CD4-positive, alpha-beta memory T cell (primary cell): ENCODE measurements at regions not wholly inside any gene's neighbourhood (a gene's known extent, or its start where the extent isn't known, plus 50 kb on each side); places are given as distances from the start of the nearest gene placed in this dataset.

Experiments
- CTCF ChIA-PET: fragments of 350-600 bp; sonication (Branson Sonifier 250); formaldehyde crosslinking; loops from one replicate; lab custom pipeline; 2021; ENCODE audit warnings: inconsistent platforms; ENCODE audit not compliant: partially characterized antibody; lab: Charles Lee
- POLR2A ChIA-PET: fragments of 350-600 bp; sonication (Branson Sonifier 250); formaldehyde crosslinking; loops from one replicate; lab custom pipeline; 2021; ENCODE audit not compliant: partially characterized antibody; lab: Charles Lee
- DNase-seq, 5 donors: peaks; one replicate each; pipeline versions ENCODE4 v3.0.0 to v3.0.0-alpha.2; 2020 to 2022; ENCODE audit warnings: mixed read lengths in 1 of 5
- H3K27ac ChIP-seq: one replicate; pipeline ENCODE4 v1.7.0; 2013; ENCODE audit warnings: low read depth, low read length
- H3K27me3 ChIP-seq: 2 replicates; pipeline ENCODE4 v1.7.0; 2013; ENCODE audit warnings: mild to moderate bottlenecking, low read length, moderate library complexity; ENCODE audit not compliant: insufficient read depth
- H3K36me3 ChIP-seq: 2 replicates; pipeline ENCODE4 v1.7.0; 2013; ENCODE audit warnings: mild to moderate bottlenecking, low read length, moderate library complexity; ENCODE audit not compliant: insufficient read depth
- H3K4me1 ChIP-seq: 2 replicates; pipeline ENCODE4 v1.7.0; 2013; ENCODE audit warnings: mild to moderate bottlenecking, low read length, moderate library complexity; ENCODE audit not compliant: insufficient read depth
- H3K4me3 ChIP-seq, 2 donors: one replicate each; pipeline ENCODE4 v1.7.0; 2013; ENCODE audit warnings: low read length in 2 of 2, mild to moderate bottlenecking in 1 of 2
- H3K9me3 ChIP-seq, 2 donors: one replicate each; pipeline ENCODE4 v1.7.0; 2013; ENCODE audit warnings: low read length in 2 of 2, control low read depth in 1 of 2; ENCODE audit not compliant: control insufficient read depth in 1 of 2
- H3K27ac Mint-ChIP-seq, 7 donors: one replicate each; pipeline ENCODE4 v1.8.0; 2020 to 2021; ENCODE audit warnings: mixed read lengths in 7 of 7, mild to moderate bottlenecking in 6 of 7, inconsistent platforms in 3 of 7, moderate library complexity in 3 of 7
- H3K27me3 Mint-ChIP-seq, 2 donors: one replicate each; pipeline ENCODE4 v1.8.0; 2020 to 2021; ENCODE audit warnings: mixed read lengths in 2 of 2
- H3K36me3 Mint-ChIP-seq, 2 donors: one replicate each; pipeline ENCODE4 v1.8.0; 2020 to 2021; ENCODE audit warnings: mixed read lengths in 2 of 2, inconsistent platforms in 1 of 2, mild to moderate bottlenecking in 1 of 2
- H3K4me1 Mint-ChIP-seq, 4 donors: one replicate each; pipeline ENCODE4 v1.8.0; 2020 to 2021; ENCODE audit warnings: mixed read lengths in 4 of 4, mild to moderate bottlenecking in 1 of 4
- H3K4me3 Mint-ChIP-seq, 8 donors: one replicate each; pipeline ENCODE4 v1.8.0; 2020 to 2021; ENCODE audit warnings: mixed read lengths in 8 of 8, mild to moderate bottlenecking in 7 of 8, moderate library complexity in 6 of 8, inconsistent platforms in 3 of 8
- H3K9me3 Mint-ChIP-seq, 8 donors: one replicate each; pipeline ENCODE4 v1.8.0; 2020 to 2021; ENCODE audit warnings: mixed read lengths in 8 of 8, mild to moderate bottlenecking in 5 of 8, inconsistent platforms in 3 of 8, moderate library complexity in 1 of 8
- intact Hi-C: fragments of 100-400 bp; cut with micrococcal nuclease; formaldehyde crosslinking; loops from one replicate; pipeline ENCODE4 v1.15.1; 2023

GRCh38 chr4:36884151-36884550 lies 360.4 kb upstream of the NWD2 start:
- no peak overlapping the region for H3K4me3 ChIP-seq
- POLR2A ChIA-PET = no interaction called here
- no peaks in the 10 kb centered on the region for H3K36me3 ChIP-seq
- Mint-ChIP-seq H3K36me3 (no peaks in the 10 kb centered on the region), H3K4me3 (no peak overlapping the region), H3K27me3 (no peaks in the 10 kb centered on the region), H3K4me1 (no peaks in the 10 kb centered on the region), H3K9me3 (peaks cover 0 to 4% (median under 1%) of the 10 kb centered on the region in 8 donors), H3K27ac (no peak overlapping the region)
- no peak for DNase-seq
- CTCF ChIA-PET = no interaction called here
- intact Hi-C loops = no loop called here
- no peak overlapping the region for H3K27ac ChIP-seq
- H3K27me3 ChIP-seq = no peaks in the 10 kb centered on the region
- no peaks in the 10 kb centered on the region for H3K9me3 ChIP-seq
- no peaks in the 10 kb centered on the region for H3K4me1 ChIP-seq

- Histone ChIP-seq H3K9me3 (no peaks in the 10 kb centered on the region), H3K4me3 (no peak overlapping the region), H3K4me1 (no peaks in the 10 kb centered on the region), H3K27me3 (no peaks in the 10 kb centered on the region), H3K36me3 (no peaks in the 10 kb centered on the region), H3K27ac (no peak overlapping the region)
- CTCF ChIA-PET = no interaction called here
- Mint-ChIP-seq H3K4me1 (no peaks in the 10 kb centered on the region), H3K27me3 (no peaks in the 10 kb centered on the region), H3K27ac (no peak overlapping the region), H3K4me3 (no peak overlapping the region), H3K9me3 (peaks cover 0 to 8% (median 0%) of the 10 kb centered on the region in 8 donors), H3K36me3 (no peaks in the 10 kb centered on the region)
- POLR2A ChIA-PET = no interaction called here
- intact Hi-C loops = no loop called here
- no peak for DNase-seq
Measured at GRCh38 chr4:36891971-36892370, 352.6 kb upstream of the NWD2 start.

GRCh38 chr4:36900446-36900987 lies 344.0 kb upstream of the NWD2 start:
- Histone ChIP-seq H3K27ac (no peak overlapping the region), H3K4me3 (no peak overlapping the region), H3K36me3 (no peaks in the 10 kb centered on the region), H3K27me3 (no peaks in the 10 kb centered on the region), H3K9me3 (no peaks in the 10 kb centered on the region), H3K4me1 (no peaks in the 10 kb centered on the region)
- Mint-ChIP-seq H3K36me3 (no peaks in the 10 kb centered on the region), H3K4me1 (no peaks in the 10 kb centered on the region), H3K27me3 (no peaks in the 10 kb centered on the region), H3K4me3 (no peak overlapping the region), H3K27ac (no peak overlapping the region), H3K9me3 (peaks cover 0 to 3% (median 0%) of the 10 kb centered on the region in 8 donors)
- DNase-seq = no peak
- intact Hi-C loops = no loop called here
- ChIA-PET POLR2A (no interaction called here), CTCF (no interaction called here)

- POLR2A ChIA-PET = no interaction called here
- no peak for DNase-seq
Measured at GRCh38 chr4:36904823-36905222, 339.7 kb upstream of the NWD2 start.

GRCh38 chr4:36914106-36914505 lies 330.4 kb upstream of the NWD2 start:
- ChIA-PET CTCF (no interaction called here), POLR2A (no interaction called here)
- no peaks in the 10 kb centered on the region for H3K9me3 ChIP-seq
- H3K4me1 Mint-ChIP-seq = no peaks in the 10 kb centered on the region
- H3K27ac ChIP-seq = no peak overlapping the region
- no peaks in the 10 kb centered on the region for H3K27me3 ChIP-seq
- no peaks in the 10 kb centered on the region for H3K27me3 Mint-ChIP-seq
- intact Hi-C loops = no loop called here
- H3K4me3 ChIP-seq = no peak overlapping the region
- no peak overlapping the region for H3K4me3 Mint-ChIP-seq
- no peaks in the 10 kb centered on the region for H3K4me1 ChIP-seq
- no peak overlapping the region for H3K27ac Mint-ChIP-seq
- H3K36me3 Mint-ChIP-seq = no peaks in the 10 kb centered on the region
- H3K36me3 ChIP-seq = no peaks in the 10 kb centered on the region
- peaks cover 0 to 4% (median 0%) of the 10 kb centered on the region in 8 donors for H3K9me3 Mint-ChIP-seq
- DNase-seq = no peak

More at GRCh38 chr4:36904823-36905222, 339.7 kb upstream of the NWD2 start:
- H3K9me3 ChIP-seq = no peaks in the 10 kb centered on the region
- no peaks in the 10 kb centered on the region for H3K27me3 ChIP-seq
- H3K4me3 ChIP-seq = no peak overlapping the region
- intact Hi-C loops = no loop called here
- CTCF ChIA-PET = no interaction called here
- Mint-ChIP-seq H3K4me1 (no peaks in the 10 kb centered on the region), H3K9me3 (peaks cover 0 to 4% (median 0%) of the 10 kb centered on the region in 8 donors), H3K27me3 (no peaks in the 10 kb centered on the region), H3K27ac (no peak overlapping the region), H3K36me3 (no peaks in the 10 kb centered on the region), H3K4me3 (no peak overlapping the region)
- no peaks in the 10 kb centered on the region for H3K4me1 ChIP-seq
- no peaks in the 10 kb centered on the region for H3K36me3 ChIP-seq
- no peak overlapping the region for H3K27ac ChIP-seq

- H3K4me3 ChIP-seq = no peak overlapping the region
- Mint-ChIP-seq H3K4me1 (no peaks in the 10 kb centered on the region), H3K27me3 (no peaks in the 10 kb centered on the region), H3K27ac (no peak overlapping the region), H3K4me3 (no peak overlapping the region), H3K36me3 (no peaks in the 10 kb centered on the region), H3K9me3 (peaks cover 0 to 4% (median 0%) of the 10 kb centered on the region in 8 donors)
- no peak overlapping the region for H3K27ac ChIP-seq
- intact Hi-C loops = no loop called here
- H3K4me1 ChIP-seq = no peaks in the 10 kb centered on the region
- no peaks in the 10 kb centered on the region for H3K36me3 ChIP-seq
- H3K27me3 ChIP-seq = no peaks in the 10 kb centered on the region
- no peak for DNase-seq
- H3K9me3 ChIP-seq = no peaks in the 10 kb centered on the region
- CTCF ChIA-PET = no interaction called here
- POLR2A ChIA-PET = no interaction called here
Measured at GRCh38 chr4:36915717-36916116, 328.8 kb upstream of the NWD2 start.

- no peak overlapping the region for H3K4me3 ChIP-seq
- no peaks in the 10 kb centered on the region for H3K27me3 ChIP-seq
- no peaks in the 10 kb centered on the region for H3K9me3 ChIP-seq
- ChIA-PET CTCF (no interaction called here), POLR2A (no interaction called here)
- Mint-ChIP-seq H3K4me3 (no peak overlapping the region), H3K27me3 (no peaks in the 10 kb centered on the region), H3K36me3 (no peaks in the 10 kb centered on the region), H3K9me3 (no peaks in the 10 kb centered on the region), H3K4me1 (no peaks in the 10 kb centered on the region), H3K27ac (no peak overlapping the region)
- H3K36me3 ChIP-seq = no peaks in the 10 kb centered on the region
- intact Hi-C loops = no loop called here
- H3K27ac ChIP-seq = no peak overlapping the region
- no peak for DNase-seq
- no peaks in the 10 kb centered on the region for H3K4me1 ChIP-seq
Measured at GRCh38 chr4:36917413-36917812, 327.1 kb upstream of the NWD2 start.

GRCh38 chr4:36919721-36920120 lies 324.8 kb upstream of the NWD2 start:
- Mint-ChIP-seq H3K36me3 (no peaks in the 10 kb centered on the region), H3K4me3 (no peak overlapping the region)
- CTCF ChIA-PET = no interaction called here

More at GRCh38 chr4:36919721-36920120, 324.8 kb upstream of the NWD2 start:
- intact Hi-C loops = no loop called here
- Histone ChIP-seq H3K9me3 (no peaks in the 10 kb centered on the region), H3K36me3 (no peaks in the 10 kb centered on the region), H3K4me3 (no peak overlapping the region), H3K4me1 (no peaks in the 10 kb centered on the region), H3K27ac (no peak overlapping the region), H3K27me3 (no peaks in the 10 kb centered on the region)
- POLR2A ChIA-PET = no interaction called here
- Mint-ChIP-seq H3K27ac (no peak overlapping the region), H3K4me1 (no peaks in the 10 kb centered on the region), H3K27me3 (no peaks in the 10 kb centered on the region), H3K9me3 (peaks cover 0 to 1% (median 0%) of the 10 kb centered on the region in 8 donors)
- no peak for DNase-seq
